Right renal cortex interstitium (tissue), 3 donors: ENCODE measurements at regions not wholly inside any gene's neighbourhood (a gene's known extent, or its start where the extent isn't known, plus 50 kb on each side); places are given as distances from the start of the nearest gene placed in this dataset.

ENCODE experiments used
- DNase-seq, 3 donors: peaks; one replicate each; pipeline ENCODE4 v3.0.0-alpha.2; 2013; ENCODE audit warnings: low read depth in 3 of 3, low spot score in 2 of 3

DNA sequence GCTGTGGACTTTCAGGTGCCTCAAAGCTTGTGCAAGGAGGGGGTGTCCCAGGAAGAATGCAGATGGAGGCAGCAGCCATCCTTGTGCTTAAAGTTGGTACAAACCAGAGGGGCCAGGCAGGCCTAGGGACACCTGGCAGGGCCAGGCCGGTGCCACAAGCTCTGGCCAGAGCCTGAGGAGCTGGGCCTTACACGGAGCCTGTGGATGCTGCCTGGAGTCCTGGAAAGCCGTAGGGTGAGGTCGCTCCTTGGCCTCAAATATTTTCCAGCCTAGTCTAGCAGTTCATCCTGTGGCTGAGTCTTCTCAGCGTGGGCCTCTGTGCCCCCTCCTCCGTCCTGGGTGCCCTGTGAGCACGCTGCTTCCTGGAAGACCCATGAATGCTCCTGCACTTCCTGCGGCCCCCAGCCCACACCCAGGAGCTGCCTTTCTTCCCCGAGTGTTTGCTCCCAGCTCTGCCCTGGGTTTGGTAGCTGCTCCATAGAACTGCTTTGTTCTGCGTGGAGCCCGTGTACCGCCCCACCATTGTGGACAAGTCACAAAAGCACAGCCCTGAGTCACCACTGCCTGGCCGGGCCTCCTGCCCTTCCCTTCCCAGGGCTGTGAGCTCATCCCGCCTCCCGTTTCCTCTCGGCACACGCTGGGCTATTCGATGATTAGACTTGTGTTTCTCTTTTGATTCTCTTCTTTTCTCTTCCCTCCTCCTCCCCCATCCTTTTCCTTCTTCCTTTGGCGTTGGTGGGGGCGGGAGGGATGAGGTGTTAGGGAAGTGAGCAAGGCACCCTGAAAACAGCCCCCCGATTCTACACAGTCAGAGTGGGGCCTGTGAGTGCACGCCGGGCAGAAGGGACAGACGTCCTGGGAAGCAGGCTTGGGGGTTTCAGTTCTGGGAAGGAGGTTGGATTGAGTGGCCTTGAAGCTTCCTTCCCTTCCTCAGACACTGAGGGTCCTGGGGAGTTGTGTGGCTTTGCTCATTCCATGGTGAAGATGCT lies 73.2 kb upstream of the SHH start:
- DNase-seq = no peak

GRCh38 chr7:155884225-155885166 lies 72.2 kb upstream of the SHH start:
- no peak for DNase-seq

GRCh38 chr7:155883491-155884224 lies 71.4 kb upstream of the SHH start:
- DNase-seq = no peak

GRCh38 chr7:155882596-155882995 lies 70.3 kb upstream of the SHH start:
- DNase-seq = no peak

GRCh38 chr7:155881471-155882350 lies 69.4 kb upstream of the SHH start:
- no peak for DNase-seq

DNA sequence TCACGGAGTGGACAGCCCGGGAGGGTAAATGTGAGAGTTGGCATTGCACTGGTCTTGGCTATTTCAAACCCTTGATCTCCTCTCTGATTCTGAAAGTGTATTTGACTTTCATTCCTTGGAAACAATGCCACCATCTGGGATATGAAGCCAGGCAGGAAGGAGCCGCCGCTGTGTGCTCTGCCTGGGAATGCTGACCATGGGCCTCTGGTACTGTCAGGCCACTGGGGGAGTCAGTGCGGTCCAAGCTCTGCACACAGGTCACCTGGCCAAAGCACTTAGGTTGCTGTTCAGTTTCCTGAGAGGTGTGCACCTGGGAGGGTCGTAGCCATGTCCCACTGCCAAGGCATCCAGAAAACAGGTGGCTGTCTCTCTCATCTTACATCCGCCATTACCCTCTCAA lies 68.5 kb upstream of the SHH start:
- no peak for DNase-seq

DNA sequence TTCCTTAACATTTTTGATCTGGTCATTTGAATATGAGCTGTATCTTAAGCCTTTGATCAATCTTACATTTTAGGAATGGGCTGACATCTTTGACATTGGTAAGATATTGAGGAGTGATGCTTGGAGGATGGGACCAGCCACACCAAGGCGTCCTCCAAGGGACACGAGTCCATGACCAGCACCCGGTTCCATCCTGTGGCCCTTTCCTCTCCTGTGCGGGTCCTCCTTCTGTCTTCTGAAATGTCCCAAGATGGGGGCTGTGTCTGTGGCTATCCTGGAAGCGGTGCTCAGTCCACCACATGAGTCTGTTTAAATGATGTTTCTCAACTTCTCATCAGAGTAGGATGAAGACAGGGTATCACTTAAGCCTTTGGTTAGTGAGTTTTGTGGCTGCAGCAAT lies 67.3 kb upstream of the SHH start:
- DNase-seq = no peak

- no peak for DNase-seq
Observed at GRCh38 chr7:155878674-155879073, 66.4 kb upstream of the SHH start.

- no peak for DNase-seq
Observed at GRCh38 chr7:155878250-155878649, 66.0 kb upstream of the SHH start.

DNA sequence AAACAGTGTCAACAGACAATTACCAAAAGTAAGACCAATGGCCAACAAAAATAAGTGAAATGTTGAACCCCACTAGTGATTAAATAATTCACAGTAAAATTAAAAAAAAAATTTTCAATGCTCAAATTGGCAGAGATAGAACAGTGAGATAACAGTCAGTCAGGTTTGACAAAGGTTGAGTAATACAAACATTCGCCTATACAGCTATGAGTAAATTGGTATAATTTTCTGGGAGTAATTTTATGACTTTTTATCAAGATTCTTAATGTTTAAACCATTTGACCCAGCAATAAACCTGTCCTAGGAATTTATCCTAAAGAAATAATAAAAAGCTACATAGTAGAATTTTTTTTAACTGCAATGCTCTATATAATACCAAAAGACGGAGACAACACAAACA lies 64.9 kb upstream of the SHH start:
- no peak for DNase-seq

GRCh38 chr7:155874411-155874810 lies 62.1 kb upstream of the SHH start:
- DNase-seq = no peak

DNA sequence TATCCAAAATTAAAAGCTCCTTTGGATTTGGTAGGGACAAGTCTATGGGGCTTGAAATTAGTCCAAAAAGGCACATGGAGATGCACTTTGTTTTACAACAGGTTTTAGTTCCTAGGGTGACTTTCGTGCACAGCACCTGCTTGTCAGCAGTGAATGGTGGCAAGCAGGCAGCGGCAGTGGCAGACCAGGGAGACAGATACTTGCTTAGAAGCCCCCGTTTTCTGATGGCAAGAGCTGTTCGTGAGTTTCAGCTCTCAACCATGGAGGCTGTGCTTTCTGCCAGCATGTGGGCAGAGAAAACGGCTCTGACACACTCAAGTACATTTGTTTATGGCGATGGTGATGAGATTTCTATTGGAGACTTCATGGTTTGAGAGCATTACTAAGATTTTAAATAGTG lies 61.7 kb upstream of the SHH start:
- DNase-seq = no peak

- DNase-seq = no peak
Observed at GRCh38 chr7:155872678-155873369, 60.6 kb upstream of the SHH start.

- no peak for DNase-seq
Observed at GRCh38 chr7:155871211-155871610, 58.9 kb upstream of the SHH start.

DNA sequence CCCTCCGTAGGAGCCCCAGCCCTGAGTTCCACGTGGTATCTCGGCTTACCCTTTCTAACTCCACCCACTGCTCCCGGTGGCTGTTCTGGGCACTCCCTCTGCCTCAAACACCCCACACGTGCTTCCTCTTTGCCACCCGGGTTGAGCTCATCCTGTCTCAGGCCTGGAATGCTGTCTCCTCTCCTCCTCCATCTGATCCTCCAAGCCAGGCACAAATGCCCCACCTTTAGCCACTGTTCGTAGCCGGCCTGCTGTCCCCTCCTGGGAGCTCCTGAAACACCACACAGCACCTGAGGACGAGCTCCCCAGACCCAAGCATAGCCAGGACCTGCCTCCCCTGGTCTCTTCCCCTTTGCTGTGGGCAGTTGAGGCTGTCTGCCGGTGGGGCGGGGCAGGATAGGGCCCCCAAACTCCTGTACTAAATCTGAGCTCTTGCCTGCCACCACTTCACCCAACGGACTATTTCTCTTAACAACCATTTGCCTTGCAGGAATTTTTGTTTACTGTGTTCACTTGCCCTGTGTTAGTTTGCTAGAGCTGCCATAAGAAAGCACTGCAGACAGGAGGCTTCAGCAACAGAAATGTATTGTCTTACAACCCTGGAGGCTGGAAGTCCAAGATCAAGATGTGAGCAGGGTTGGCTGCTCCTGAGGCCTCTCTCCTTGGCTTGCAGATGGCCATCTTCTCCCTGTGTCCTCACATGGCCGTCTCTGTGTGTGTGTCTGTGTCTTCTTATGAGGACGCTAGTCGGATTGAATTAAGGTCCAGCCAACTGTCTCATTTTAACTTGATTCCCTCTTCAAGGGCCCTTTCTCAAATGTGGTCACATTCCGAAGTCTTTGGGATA lies 58.3 kb upstream of the SHH start:
- DNase-seq = no peak

GRCh38 chr7:155869784-155870076 lies 57.5 kb upstream of the SHH start:
- no peak for DNase-seq

DNA sequence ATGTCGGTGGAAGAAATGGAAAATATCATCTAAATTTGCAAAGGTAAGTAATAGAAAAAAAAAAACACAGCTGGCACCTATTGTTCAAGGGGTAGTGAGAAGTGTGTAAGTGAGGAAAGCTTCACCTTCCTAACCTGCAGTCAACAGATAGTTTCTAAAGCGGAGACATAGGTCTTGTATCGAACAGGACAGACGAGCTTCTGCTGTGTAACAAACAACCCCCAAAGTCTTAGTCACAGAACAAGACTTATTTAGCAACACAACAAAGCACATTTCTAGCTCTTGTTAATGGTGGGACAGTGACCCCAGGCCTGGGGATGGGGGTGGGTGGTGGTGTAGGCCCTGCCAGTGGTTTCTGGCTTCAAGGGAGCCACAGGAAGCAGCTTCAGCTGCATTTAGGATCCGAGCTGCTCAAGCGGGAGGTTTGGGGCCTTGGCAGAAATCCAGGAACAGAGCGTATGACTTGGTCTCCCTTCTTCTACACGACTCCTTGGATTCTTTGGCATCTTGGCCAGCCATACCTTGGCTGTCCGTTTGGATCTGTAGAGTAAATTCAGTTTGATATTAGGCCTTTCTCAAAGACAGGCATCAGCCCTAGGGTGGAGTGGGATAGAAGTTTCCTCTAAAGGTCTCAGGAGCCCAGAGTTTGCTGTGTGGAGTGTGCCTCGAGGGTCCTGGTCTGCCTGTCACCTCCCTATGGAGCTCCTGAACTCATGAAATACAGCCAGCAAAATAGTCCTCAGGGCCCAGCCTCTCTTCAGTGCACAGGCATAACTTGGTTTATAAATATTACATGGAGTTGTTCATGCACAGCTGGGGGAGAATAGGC lies 56.9 kb upstream of the SHH start:
- DNase-seq = no peak
